Liver (tissue), 3 donors: ENCODE measurements at regions not wholly inside any gene's neighbourhood (a gene's known extent, or its start where the extent isn't known, plus 50 kb on each side); places are given as distances from the start of the nearest gene placed in this dataset.

Experiments used
- CTCF ChIP-seq: fragments of 150-350 bp; IDR thresholded peaks from 2 replicates; pipeline ENCODE4 v1.5.1; 2017; ENCODE audit warnings: improper control_type of control experiment, low read depth, low read length; ENCODE audit not compliant: missing input control
- FOXA1 ChIP-seq: IDR thresholded peaks from 2 replicates; pipeline ENCODE4 v1.6.1; 2016; ENCODE audit warnings: antibody characterized with exemption
- JUND ChIP-seq, 2 donors: IDR thresholded peaks; 2 replicates each; pipeline ENCODE4 v1.6.1; 2016; ENCODE audit warnings: antibody characterized with exemption in 2 of 2
- MAX ChIP-seq: IDR thresholded peaks from 2 replicates; pipeline ENCODE4 v1.6.1; 2016; ENCODE audit warnings: antibody characterized with exemption
- NR2F2 ChIP-seq: IDR thresholded peaks from 2 replicates; pipeline ENCODE4 v1.6.1; 2016; ENCODE audit warnings: antibody characterized with exemption
- RAD21 ChIP-seq, 2 donors: IDR thresholded peaks; 2 replicates each; pipeline ENCODE4 v1.6.1; 2016; ENCODE audit warnings: antibody characterized with exemption in 2 of 2, mild to moderate bottlenecking in 2 of 2
- REST ChIP-seq: IDR thresholded peaks from 2 replicates; pipeline ENCODE4 v1.6.1; 2016; ENCODE audit warnings: antibody characterized with exemption, mild to moderate bottlenecking
- RXRA ChIP-seq, 2 donors: IDR thresholded peaks; 2 replicates each; pipeline ENCODE4 v1.6.1; 2017 to 2018; ENCODE audit warnings: antibody characterized with exemption in 2 of 2, mild to moderate bottlenecking in 1 of 2
- TAF1 ChIP-seq: conservative IDR thresholded peaks from 2 replicates; pipeline ENCODE4 v1.6.1; 2016; ENCODE audit warnings: antibody characterized with exemption, mild to moderate bottlenecking
- YY1 ChIP-seq: IDR thresholded peaks from 2 replicates; pipeline ENCODE4 v1.6.1; 2016; ENCODE audit warnings: antibody characterized with exemption, mild to moderate bottlenecking
- ZBTB33 ChIP-seq: IDR thresholded peaks from 2 replicates; pipeline ENCODE4 v1.6.1; 2016; ENCODE audit warnings: antibody characterized with exemption
- donor health status: healthy.
- donor health status: healthy.

- TF ChIP-seq CTCF = no peak
- no peak for TF ChIP-seq FOXA1
- no peak for TF ChIP-seq YY1
- TF ChIP-seq RXRA (IDR thresholded peaks at IDR 0.05) = no peak
- TF ChIP-seq RAD21 (IDR thresholded peaks at IDR 0.05) = no peak
- TF ChIP-seq ZBTB33 = no peak
- no peak for TF ChIP-seq NR2F2
- TF ChIP-seq JUND (IDR thresholded peaks at IDR 0.05) = no peak
- TF ChIP-seq REST = no peak
- TF ChIP-seq MAX = no peak
- TF ChIP-seq TAF1 = no peak
Measured at GRCh38 chr5:4780633-4781032, 359.5 kb upstream of the ADAMTS16 start.
